Lower lobe of right lung (tissue), 2 donors: ENCODE measurements at regions not wholly inside any gene's neighbourhood (a gene's known extent, or its start where the extent isn't known, plus 50 kb on each side); places are given as distances from the start of the nearest gene placed in this dataset.

Source experiments
- ATAC-seq, 2 donors: fragments of 200-7000 bp; cut with Tn5 transposase; one replicate each; pipeline ENCODE4 v1.9.1; 2020 to 2022; ENCODE audit warnings: mild to moderate bottlenecking in 2 of 2, moderate library complexity in 2 of 2
- DNase-seq: peaks from one replicate; pipeline ENCODE4 v3.0.0-alpha.2; 2020
- H3K27ac ChIP-seq: fragments of 200-600 bp; one replicate; pipeline ENCODE4 v1.8.0; 2022
- H3K27me3 ChIP-seq: fragments of 200-600 bp; one replicate; pipeline ENCODE4 v1.8.0; 2022; ENCODE audit warnings: low read depth
- H3K36me3 ChIP-seq: fragments of 200-600 bp; one replicate; pipeline ENCODE4 v1.8.0; 2022; ENCODE audit warnings: mild to moderate bottlenecking
- H3K4me1 ChIP-seq: fragments of 200-600 bp; one replicate; pipeline ENCODE4 v1.8.0; 2022
- H3K4me3 ChIP-seq: fragments of 200-600 bp; one replicate; pipeline ENCODE4 v1.8.0; 2022; ENCODE audit warnings: mild to moderate bottlenecking
- H3K9me3 ChIP-seq: fragments of 200-600 bp; one replicate; pipeline ENCODE4 v1.8.0; 2022
- intact Hi-C: fragments of 100-400 bp; cut with DNase I; formaldehyde crosslinking; loops from one replicate; pipeline ENCODE4 v1.11.0; 2022
- TF ChIP-seq, protein P1 (sequence below): fragments of 200-600 bp; IDR thresholded peaks from one replicate; pipeline ENCODE4 v1.8.0; 2022; ENCODE audit warnings: antibody characterized with exemption, mild to moderate bottlenecking
- donor health status: DM: no; HTN: yes; CAD: no; lungs with severe emphysema.

GRCh38 chr1:93774707-93775106 lies 93.1 kb upstream of the BCAR3 start:
- TF ChIP-seq, protein P1, sequence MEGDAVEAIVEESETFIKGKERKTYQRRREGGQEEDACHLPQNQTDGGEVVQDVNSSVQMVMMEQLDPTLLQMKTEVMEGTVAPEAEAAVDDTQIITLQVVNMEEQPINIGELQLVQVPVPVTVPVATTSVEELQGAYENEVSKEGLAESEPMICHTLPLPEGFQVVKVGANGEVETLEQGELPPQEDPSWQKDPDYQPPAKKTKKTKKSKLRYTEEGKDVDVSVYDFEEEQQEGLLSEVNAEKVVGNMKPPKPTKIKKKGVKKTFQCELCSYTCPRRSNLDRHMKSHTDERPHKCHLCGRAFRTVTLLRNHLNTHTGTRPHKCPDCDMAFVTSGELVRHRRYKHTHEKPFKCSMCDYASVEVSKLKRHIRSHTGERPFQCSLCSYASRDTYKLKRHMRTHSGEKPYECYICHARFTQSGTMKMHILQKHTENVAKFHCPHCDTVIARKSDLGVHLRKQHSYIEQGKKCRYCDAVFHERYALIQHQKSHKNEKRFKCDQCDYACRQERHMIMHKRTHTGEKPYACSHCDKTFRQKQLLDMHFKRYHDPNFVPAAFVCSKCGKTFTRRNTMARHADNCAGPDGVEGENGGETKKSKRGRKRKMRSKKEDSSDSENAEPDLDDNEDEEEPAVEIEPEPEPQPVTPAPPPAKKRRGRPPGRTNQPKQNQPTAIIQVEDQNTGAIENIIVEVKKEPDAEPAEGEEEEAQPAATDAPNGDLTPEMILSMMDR, result no peak
- H3K9me3 ChIP-seq, result no peaks in the 10 kb centered on the region
- no peaks in the 10 kb centered on the region for H3K4me1 ChIP-seq
- no peaks in the 10 kb centered on the region for H3K36me3 ChIP-seq
- H3K4me3 ChIP-seq, result no peak overlapping the region
- intact Hi-C loops, result no loop called here
- DNase-seq, result no peak
- H3K27ac ChIP-seq, result no peak overlapping the region
- no peak for ATAC-seq
- no peaks in the 10 kb centered on the region for H3K27me3 ChIP-seq

GRCh38 chr1:93773049-93773838 lies 91.6 kb upstream of the BCAR3 start:
- H3K9me3 ChIP-seq, result no peaks in the 10 kb centered on the region

DNA sequence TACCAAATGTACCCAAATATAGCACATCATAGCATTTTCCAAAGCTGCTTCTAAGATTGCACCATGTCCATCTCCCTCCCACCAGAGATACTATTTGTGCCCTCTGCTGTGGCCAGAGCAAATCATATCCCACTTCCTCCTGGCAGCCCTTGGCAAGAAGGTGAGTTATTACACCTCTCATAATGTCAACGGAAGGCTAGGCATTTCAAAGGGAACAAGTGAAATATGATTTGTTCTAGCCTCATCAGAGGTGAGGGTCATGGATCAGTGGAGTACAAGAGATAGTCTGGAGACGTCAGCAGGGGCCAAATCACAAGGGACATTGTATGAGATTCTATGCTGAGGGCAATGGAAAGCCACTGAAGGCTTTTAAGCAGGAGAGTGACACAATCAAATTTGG lies 90.2 kb upstream of the BCAR3 start:
- DNase-seq (no peak), ATAC-seq (no peak)
- Histone ChIP-seq H3K36me3 (no peaks in the 10 kb centered on the region), H3K27me3 (no peaks in the 10 kb centered on the region), H3K9me3 (no peaks in the 10 kb centered on the region), H3K4me1 (peaks cover 11% of the 10 kb centered on the region), H3K4me3 (no peak overlapping the region), H3K27ac (no peak overlapping the region)
- intact Hi-C loops, result no loop called here
- TF ChIP-seq, protein P1, result no peak

More at GRCh38 chr1:93773049-93773838, 91.6 kb upstream of the BCAR3 start:
- TF ChIP-seq, protein P1, result no peak
- Histone ChIP-seq H3K36me3 (no peaks in the 10 kb centered on the region), H3K27ac (no peak overlapping the region), H3K4me3 (no peak overlapping the region), H3K4me1 (peaks cover 11% of the 10 kb centered on the region), H3K27me3 (no peaks in the 10 kb centered on the region)
- DNase-seq (no peak), ATAC-seq (no peak)
- intact Hi-C loops, result no loop called here

- H3K36me3 ChIP-seq, result no peaks in the 10 kb centered on the region
- H3K4me1 ChIP-seq, result peaks cover 11% of the 10 kb centered on the region
- no peak for ATAC-seq
- TF ChIP-seq, protein P1, result no peak
- no peaks in the 10 kb centered on the region for H3K27me3 ChIP-seq
- H3K27ac ChIP-seq, result no peak overlapping the region
- no peak overlapping the region for H3K4me3 ChIP-seq
- DNase-seq, result no peak
- intact Hi-C loops, result no loop called here
- no peaks in the 10 kb centered on the region for H3K9me3 ChIP-seq
These were observed 89.0 kb upstream of the BCAR3 start for GRCh38 chr1:93770640-93771039.

DNA sequence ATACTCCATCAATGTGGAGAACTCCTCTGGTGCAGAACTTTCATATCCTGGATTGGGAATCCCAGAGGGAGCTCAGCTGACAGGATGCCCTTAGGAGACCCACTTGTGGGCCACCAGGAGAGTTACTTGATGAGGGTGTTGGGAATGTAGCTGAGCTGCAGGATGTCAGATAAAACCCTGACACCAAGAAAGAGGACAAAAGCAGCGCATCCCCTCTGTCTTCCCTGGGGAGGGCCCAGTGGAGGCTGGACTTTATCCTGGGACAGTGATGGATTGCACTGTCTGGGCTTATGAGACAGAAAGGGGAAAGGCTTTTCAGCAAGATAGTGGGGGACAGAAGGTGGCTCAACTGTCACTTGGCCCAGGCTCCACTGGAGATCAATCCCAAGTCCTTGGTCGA lies 88.1 kb upstream of the BCAR3 start:
- intact Hi-C loops, result no loop called here
- DNase-seq (no peak), ATAC-seq (no peak)
- H3K36me3 ChIP-seq, result no peaks in the 10 kb centered on the region
- TF ChIP-seq, protein P1, result no peak
- no peaks in the 10 kb centered on the region for H3K9me3 ChIP-seq
- H3K4me1 ChIP-seq, result peaks cover 11% of the 10 kb centered on the region
- no peak overlapping the region for H3K4me3 ChIP-seq
- no peak overlapping the region for H3K27ac ChIP-seq
- no peaks in the 10 kb centered on the region for H3K27me3 ChIP-seq
